RWPE2 (cell line): ENCODE measurements at regions not wholly inside any gene's neighbourhood (a gene's known extent, or its start where the extent isn't known, plus 50 kb on each side); places are given as distances from the start of the nearest gene placed in this dataset.
A peak's percentile ranks its signal among the peaks of the same experiment; 100 is the strongest.

Experiments
- ATAC-seq: fragments of 200-7000 bp; cut with Tn5 transposase; 3 replicates; pipeline ENCODE4 v1.9.1; 2021; ENCODE audit warnings: low read depth
- DNase-seq: peaks from one replicate; pipeline ENCODE4 v3.0.0-alpha.2; 2020; ENCODE audit warnings: low spot score
- H3K27ac ChIP-seq: fragments of 450-650 bp; 2 replicates; pipeline ENCODE4 v1.5.1; 2017; ENCODE audit warnings: mild to moderate bottlenecking; ENCODE audit not compliant: poor library complexity, severe bottlenecking
- H3K27me3 ChIP-seq: fragments of 250-450 bp; sonication (Bioruptor Pico); 2 replicates; pipeline ENCODE4 v1.5.1; 2021; ENCODE audit warnings: mild to moderate bottlenecking, moderate library complexity; ENCODE audit not compliant: insufficient read depth, poor library complexity, severe bottlenecking
- H3K36me3 ChIP-seq: fragments of 250-450 bp; sonication (Bioruptor Pico); 2 replicates; pipeline ENCODE4 v1.5.1; 2020; ENCODE audit warnings: low read depth, mild to moderate bottlenecking, moderate library complexity
- H3K4me1 ChIP-seq: fragments of 250-450 bp; sonication (Bioruptor Pico); 2 replicates; pipeline ENCODE4 v1.5.1; 2021; ENCODE audit warnings: mild to moderate bottlenecking, moderate library complexity; ENCODE audit not compliant: insufficient read depth, poor library complexity, severe bottlenecking
- H3K4me3 ChIP-seq: fragments of 250-450 bp; sonication (Bioruptor Pico); 2 replicates; pipeline ENCODE4 v1.5.1; 2021; ENCODE audit warnings: mild to moderate bottlenecking, moderate library complexity; ENCODE audit not compliant: severe bottlenecking
- H3K9me3 ChIP-seq: fragments of 250-450 bp; sonication (Bioruptor Pico); 2 replicates; pipeline ENCODE4 v1.5.1; 2021; ENCODE audit warnings: mild to moderate bottlenecking, moderate library complexity; ENCODE audit not compliant: severe bottlenecking
- TF ChIP-seq, protein P1 (sequence below): fragments of 450-650 bp; IDR thresholded peaks from one replicate; pipeline ENCODE4 v1.5.1; 2017; ENCODE audit warnings: mild to moderate bottlenecking, moderate library complexity; ENCODE audit not compliant: poor library complexity, severe bottlenecking

- Histone ChIP-seq H3K27me3 (no peaks in the 10 kb centered on the region), H3K4me1 (no peaks in the 10 kb centered on the region), H3K9me3 (no peaks in the 10 kb centered on the region), H3K36me3 (no peaks in the 10 kb centered on the region), H3K4me3 (no peak overlapping the region), H3K27ac (no peak overlapping the region)
- ATAC-seq (no peak), DNase-seq (no peak)
- TF ChIP-seq, protein P1, sequence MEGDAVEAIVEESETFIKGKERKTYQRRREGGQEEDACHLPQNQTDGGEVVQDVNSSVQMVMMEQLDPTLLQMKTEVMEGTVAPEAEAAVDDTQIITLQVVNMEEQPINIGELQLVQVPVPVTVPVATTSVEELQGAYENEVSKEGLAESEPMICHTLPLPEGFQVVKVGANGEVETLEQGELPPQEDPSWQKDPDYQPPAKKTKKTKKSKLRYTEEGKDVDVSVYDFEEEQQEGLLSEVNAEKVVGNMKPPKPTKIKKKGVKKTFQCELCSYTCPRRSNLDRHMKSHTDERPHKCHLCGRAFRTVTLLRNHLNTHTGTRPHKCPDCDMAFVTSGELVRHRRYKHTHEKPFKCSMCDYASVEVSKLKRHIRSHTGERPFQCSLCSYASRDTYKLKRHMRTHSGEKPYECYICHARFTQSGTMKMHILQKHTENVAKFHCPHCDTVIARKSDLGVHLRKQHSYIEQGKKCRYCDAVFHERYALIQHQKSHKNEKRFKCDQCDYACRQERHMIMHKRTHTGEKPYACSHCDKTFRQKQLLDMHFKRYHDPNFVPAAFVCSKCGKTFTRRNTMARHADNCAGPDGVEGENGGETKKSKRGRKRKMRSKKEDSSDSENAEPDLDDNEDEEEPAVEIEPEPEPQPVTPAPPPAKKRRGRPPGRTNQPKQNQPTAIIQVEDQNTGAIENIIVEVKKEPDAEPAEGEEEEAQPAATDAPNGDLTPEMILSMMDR: no peak
Observed at GRCh38 chr9:30670805-30671562, 1713.5 kb upstream of the ACO1 start.

DNA sequence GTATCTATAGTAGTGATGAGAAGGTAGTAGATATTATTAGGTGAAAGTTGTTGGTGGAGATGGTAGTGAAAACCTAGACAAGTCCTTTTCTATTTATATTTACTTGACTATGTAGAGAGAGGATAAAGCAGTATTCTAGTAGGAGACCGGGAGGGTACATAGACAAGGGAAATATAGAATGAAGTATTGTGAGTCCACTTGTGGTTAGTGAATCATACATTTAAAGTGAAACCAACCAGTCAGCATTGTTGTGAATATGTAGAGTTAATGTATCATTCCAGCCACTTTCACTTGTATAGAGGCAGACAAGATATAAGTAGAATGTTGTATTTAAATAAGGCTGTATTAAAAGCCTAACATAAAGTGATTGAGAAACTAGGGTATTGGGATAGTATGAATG, 1711.3 kb upstream of the ACO1 start:
- H3K4me3 ChIP-seq: no peak overlapping the region
- H3K36me3 ChIP-seq: no peaks in the 10 kb centered on the region
- H3K27ac ChIP-seq: no peak overlapping the region
- TF ChIP-seq, protein P1: no peak
- ATAC-seq (peak; percentile 73; the same call in 2 of the 3 replicates), DNase-seq (no peak)
- no peaks in the 10 kb centered on the region for H3K9me3 ChIP-seq
- H3K27me3 ChIP-seq: no peaks in the 10 kb centered on the region
- no peaks in the 10 kb centered on the region for H3K4me1 ChIP-seq

- H3K9me3 ChIP-seq: no peaks in the 10 kb centered on the region
- TF ChIP-seq, protein P1: no peak
- H3K36me3 ChIP-seq: no peaks in the 10 kb centered on the region
- no peak for ATAC-seq
- DNase-seq: no peak
- H3K4me1 ChIP-seq: no peaks in the 10 kb centered on the region
- no peak overlapping the region for H3K4me3 ChIP-seq
- no peak overlapping the region for H3K27ac ChIP-seq
- no peaks in the 10 kb centered on the region for H3K27me3 ChIP-seq
Observed at GRCh38 chr9:30676651-30677050, 1707.8 kb upstream of the ACO1 start.

- H3K36me3 ChIP-seq: no peaks in the 10 kb centered on the region
- no peak overlapping the region for H3K4me3 ChIP-seq
- H3K27ac ChIP-seq: no peak overlapping the region
- ATAC-seq: no peak
- no peak for DNase-seq
- no peaks in the 10 kb centered on the region for H3K4me1 ChIP-seq
- no peaks in the 10 kb centered on the region for H3K27me3 ChIP-seq
- H3K9me3 ChIP-seq: no peaks in the 10 kb centered on the region
- TF ChIP-seq, protein P1: no peak
Observed at GRCh38 chr9:30677221-30677620, 1707.2 kb upstream of the ACO1 start.

DNA sequence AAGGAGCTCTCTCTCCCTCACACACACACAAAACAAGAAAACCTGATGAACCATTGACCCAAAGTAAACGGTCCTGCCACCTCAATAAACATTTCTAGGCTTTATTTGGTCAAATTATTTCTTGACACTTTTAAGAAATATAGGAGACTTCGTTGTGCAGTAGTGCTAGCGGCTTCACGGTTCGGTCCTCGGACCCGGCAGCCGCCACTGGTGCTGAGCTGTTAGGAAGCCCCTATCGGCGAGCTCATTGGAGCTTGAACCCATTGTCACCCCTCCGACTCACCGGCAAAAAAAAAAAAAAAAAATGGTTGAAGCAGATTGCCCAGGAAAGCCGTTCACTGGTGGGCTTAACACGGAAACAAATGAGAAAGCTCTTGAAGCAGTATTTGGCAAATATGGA, 1695.6 kb upstream of the ACO1 start:
- TF ChIP-seq, protein P1: no peak
- no peak for ATAC-seq
- H3K27me3 ChIP-seq: no peaks in the 10 kb centered on the region
- H3K4me3 ChIP-seq: no peak overlapping the region
- no peaks in the 10 kb centered on the region for H3K36me3 ChIP-seq
- no peak overlapping the region for H3K27ac ChIP-seq
- H3K4me1 ChIP-seq: no peaks in the 10 kb centered on the region
- no peaks in the 10 kb centered on the region for H3K9me3 ChIP-seq
- DNase-seq: no peak
